Suppressor macrophage treated with lipopolysaccharide for 4 hours (primary cell): ENCODE measurements at regions not wholly inside any gene's neighbourhood (a gene's known extent, or its start where the extent isn't known, plus 50 kb on each side); places are given as distances from the start of the nearest gene placed in this dataset.
"Not testable (repeated sequence)": the region's sequence is repeated elsewhere in the genome, so short reads cannot be mapped to it uniquely, and the experiment has no call there.

Source experiments
- DNase-seq: peaks from one replicate; pipeline ENCODE4 v3.0.0-alpha.2; 2020

DNA sequence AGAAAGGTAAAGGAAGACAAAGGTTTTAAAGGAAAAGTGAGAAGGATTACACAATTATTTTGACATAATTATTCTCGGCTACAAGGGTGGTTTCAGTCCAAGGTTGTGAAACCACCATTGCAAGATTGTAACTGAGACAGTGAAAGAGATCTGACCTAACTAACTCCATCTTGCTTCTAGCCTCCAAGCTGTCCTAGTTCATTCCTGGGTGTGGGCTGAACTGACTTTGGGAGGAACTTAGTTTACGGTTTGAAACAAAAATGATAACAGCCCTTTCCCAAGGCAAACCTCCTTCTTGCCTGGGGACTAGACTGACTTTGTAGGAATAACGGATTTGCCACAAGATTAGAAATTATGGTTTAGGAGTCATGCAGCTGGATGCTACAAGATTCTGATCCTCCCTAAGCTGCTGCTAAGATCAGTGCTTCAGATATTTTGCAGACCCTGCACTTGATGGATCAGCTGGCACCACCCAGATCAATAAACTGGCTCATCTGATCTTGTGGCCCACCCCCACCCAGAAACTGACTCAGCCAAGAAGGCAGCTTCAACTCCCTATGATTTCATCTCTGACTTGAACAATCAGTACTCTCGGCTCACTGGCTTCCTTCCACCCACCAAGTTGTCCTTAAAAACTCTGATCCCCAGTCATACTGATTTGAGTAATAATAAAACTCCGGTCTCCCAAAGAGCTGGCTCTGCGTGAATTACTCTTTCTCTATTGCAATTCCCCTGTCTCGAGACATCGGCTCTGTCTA is 57.7 kb upstream of the AADACL2 start:
- peak; percentile 20 for DNase-seq

DNA sequence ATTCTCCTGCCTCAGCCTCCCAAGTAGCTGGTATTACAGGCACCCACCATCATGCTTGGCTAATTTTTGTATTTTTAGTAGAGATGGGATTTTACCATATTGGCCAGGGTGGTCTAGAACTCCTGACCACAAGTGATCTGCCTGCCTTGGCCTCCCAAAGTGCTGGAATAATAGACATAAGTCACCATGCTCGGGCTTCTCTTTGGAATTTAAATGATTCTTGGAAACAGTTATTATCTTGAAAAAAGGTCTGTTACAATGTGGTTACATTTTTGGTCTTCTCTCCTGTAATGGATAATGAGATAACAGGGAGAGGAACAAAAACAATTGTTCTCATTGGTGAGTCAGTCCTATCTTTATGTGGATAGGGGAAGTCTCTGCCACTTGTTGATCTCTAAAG is 59.8 kb upstream of the AADACL2 start:
- DNase-seq = no peak

DNA sequence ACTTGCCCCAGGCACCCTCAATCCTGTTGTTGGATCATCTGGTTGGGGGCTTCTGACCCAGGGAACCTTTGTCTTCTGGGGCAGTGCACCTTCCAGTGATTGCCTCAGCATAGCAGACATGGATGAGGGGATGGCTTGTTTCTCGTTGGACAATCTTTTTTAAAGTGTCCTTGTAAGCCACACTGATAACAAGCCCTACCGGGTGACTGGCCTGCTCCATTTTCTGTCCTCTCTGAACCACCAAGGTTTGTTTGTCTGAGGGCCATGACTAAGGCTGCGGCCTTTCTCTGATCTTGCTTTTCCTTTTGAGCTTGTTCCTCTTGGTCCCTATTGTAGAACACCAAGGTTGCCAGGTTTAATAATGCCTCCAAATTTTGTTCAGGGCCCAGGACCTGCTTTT is 66.0 kb upstream of the AADACL2 start:
- not testable (repeated sequence) for DNase-seq

DNA sequence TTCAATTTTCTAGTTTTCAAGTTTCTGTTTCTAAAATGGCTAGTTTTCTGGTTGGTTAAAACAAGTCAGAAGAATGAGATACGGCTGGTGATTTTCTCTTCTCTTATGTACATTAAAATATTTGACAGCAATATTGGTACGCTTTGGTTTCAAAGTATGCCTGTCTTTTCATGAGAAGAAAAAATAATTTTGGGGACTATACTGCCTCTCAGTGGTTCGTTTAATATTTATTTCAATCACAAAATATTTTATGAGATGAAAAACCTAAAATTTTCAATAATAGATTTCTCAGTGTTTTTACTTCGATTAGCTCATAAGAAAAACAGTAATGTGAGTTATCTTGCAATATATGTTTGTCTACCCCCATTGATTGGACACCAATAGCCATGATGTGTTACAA is 72.8 kb upstream of the AADACL2 start:
- DNase-seq = no peak

DNA sequence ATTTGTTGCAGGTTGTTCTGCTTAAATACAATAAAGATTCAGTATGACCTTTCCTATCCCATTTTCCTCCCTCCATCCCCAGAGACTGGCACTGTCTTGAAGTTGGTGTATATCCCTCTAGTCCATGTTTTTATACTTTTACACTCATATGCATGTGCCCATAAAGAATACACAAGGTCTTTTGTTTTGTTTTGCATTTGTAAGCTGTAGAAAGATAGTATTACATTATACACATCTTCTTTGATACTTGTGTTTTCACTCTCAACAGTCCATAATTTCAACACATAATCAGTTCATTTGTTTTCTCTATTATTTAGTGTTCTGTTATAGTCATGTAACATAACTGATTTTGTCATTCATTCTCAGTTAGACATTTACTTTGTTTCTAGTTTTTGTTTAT is 88.7 kb upstream of the AADACL2 start:
- no peak for DNase-seq

DNA sequence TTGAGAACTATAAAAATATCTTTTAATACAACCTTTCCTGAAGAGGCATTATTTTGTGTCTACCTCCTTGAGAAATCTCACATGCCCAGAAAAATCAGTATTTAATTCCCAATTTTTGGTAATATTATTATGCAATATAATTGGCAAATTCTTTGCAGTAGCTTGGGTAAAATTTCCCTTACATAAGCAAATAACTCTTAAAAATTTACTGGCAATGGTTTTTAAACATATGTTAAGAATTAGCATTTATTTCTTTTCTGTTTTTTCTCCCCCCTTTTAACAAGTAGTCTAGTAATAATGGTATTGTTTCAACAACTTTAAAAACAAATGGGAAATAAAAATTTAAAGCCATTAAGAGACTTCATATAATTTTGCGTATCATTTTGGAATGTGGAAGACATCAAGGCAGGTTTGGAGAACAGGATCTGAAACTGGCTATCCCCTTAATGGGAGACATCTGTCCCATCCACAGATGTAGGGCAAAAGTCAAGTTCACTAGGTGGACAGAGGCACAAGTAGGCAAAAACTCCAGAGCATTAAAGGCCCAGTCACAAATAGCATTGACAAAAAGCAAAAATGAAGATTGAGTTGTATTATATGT is 89.6 kb upstream of the AADACL2 start:
- no peak for DNase-seq

DNA sequence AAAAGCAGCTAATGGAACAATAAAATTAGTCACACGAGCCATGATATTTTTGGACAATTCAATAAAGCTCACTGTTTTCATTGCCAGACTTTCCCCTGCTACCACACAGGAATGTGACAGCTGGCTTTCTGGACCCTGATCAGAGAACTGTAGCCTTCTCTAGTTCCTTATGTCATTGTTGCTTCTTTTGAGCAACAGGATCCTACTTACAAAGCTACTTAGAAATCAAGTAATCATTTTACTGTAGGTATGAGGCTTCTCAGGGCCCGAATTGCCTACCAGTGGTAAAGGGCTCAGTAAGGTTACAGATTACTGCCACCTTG is 94.3 kb upstream of the AADACL2 start:
- no peak for DNase-seq

DNA sequence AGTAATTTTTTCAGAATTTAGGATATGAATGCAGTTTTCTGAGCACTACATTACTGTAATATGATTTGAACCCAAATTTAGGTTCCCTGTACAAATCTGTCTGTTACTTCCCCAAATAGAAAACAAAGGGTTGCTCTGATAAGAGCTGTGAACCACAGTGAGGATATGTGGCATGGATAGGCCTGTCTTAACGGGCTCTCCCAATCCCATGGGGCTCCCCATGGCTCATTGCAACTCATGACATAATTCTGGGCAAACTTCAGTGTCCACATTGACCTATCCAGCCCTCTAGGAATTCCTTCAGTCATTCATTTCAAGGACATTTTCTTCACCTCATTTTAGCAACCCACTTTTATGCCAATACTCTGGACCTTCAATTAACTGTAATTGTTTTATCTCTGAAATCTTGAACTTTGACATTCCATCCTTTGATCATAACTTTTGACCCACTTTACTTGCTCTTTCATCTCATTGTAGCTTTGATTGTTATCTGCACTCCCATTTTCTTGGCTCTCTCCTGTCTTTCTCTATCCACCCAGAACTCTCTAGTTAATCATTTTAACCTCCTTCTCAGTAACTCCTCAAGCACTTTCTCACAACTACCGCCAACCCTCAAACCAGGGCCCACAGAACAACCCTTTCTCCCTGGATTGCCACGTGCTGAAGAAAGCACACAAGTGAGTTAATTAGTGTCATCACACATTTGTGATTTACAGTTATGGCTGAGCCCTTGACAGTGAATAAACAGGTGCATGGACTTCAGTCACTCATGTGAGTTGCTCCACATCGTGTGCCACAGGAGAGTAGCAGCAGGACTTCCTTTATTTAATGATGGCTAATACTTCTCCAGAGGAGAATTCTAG is 94.9 kb upstream of the AADACL2 start:
- no peak for DNase-seq

DNA sequence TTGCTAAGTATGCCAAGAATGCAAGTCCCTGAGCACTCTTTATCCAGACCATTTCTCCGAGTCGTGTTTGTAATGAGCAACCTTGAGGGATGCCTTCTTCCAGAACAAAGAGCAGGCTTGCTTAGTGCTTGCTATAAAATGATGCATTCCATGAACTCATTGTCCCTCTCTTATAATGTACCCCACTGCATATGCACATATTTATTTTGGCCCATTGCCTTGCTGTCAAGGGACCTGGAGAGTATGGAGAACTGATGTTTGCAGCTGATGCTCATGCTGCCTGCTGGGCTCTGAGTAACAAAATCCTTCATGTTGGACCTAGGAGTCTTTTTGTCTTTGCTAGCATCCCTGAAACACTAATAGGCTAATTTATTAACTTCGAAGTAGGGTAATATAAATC is 97.8 kb upstream of the AADACL2 start:
- DNase-seq = no peak

DNA sequence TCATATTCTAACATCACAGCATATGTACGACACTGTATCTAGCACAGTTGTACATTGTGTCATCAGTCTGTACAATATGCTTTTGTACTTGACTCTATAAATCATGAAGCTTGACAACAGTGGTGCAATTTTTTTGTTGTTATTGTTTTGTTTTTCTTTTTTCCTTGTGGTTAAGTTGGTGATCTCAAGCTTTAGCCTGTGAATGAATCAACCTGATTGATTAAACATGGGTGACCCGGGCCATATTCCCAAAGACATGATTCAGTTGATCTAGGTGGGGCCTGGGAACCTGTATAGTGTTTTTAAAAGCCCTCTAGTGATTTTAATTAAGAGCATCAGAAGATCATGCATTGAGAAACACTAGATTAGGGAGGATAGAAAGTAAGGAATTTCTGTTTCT is 101.8 kb upstream of the AADACL2 start:
- no peak for DNase-seq

DNA sequence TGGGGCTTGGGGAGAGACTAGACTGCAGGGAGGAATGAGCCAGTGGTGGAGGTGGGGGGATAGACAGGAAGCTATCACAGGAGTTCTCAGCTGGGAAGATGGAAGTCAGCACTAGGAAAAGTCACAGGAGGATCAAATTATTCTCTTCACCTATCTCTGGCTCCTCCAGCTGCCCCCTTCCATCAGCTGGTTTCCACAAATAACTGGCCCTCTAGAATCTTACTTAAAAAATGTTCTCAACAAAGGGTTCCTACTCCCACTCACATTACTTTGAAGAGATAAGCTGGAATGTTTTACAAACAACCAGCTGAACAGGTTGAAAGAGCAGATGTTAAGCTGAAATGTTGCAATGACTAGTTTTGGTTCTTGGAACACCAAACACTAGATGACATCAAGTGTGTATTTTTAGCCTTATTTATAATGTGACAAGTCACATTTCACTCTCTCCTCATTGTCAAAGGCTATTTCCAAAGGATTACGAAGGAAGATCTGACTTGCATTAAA is 102.7 kb upstream of the AADACL2 start:
- peak; percentile 28 for DNase-seq

DNA sequence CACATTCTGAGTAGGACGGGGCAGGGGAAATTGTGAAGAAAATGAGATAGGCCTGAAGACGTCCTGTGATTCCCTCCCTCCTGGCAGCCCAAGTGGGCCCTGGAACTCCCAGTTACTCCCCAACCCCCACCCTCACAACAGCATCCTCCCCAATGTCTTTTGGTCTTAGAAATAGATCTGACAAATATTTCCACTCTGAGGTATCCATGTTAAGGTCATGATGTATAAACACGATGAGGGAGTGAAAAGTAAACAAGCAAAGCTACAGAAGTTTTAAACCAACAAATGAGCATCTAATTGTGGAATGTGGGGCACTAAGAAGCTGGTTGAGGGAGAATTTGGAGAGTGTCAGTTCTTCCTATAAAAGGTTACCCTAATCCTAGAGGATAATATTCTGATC is 103.7 kb upstream of the AADACL2 start:
- no peak for DNase-seq

DNA sequence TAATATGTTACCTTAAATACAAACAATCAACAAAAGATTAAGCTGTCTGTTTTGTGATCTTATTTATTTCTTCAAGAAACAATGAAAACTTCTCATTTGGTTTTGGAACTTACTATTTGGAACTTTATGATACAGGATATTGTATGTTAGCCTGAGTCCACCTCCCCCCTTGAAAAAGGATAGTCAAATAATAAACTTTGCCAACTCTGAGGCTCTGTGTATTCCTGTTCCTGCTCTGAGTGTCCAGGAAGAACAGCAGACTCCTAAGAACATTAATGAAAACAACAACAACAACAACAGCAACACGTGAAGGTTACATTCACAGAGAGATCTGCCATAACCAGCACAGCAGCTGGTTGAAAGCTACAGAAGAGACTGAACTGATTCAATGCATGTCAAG is 108.1 kb upstream of the AADACL2 start:
- DNase-seq = no peak

DNA sequence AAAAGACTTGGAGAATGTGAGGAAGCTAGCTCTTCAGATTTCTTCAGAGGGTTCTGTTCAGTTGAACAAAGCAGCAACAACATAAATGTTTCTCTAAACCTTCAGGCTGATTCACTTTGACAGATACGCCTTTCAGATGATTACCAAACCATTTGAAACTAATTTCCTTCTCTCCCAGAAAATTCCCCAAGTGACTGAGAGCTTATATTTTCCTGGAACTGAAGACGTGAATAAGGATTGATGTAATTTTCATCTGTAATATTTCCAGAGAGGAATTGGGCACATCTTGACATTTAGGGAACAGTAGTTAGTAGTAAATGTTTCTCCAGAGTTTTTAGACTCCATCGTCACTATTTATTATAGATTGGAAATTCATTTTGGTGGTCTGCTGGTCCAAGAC is 108.6 kb upstream of the AADACL2 start:
- no peak for DNase-seq

DNA sequence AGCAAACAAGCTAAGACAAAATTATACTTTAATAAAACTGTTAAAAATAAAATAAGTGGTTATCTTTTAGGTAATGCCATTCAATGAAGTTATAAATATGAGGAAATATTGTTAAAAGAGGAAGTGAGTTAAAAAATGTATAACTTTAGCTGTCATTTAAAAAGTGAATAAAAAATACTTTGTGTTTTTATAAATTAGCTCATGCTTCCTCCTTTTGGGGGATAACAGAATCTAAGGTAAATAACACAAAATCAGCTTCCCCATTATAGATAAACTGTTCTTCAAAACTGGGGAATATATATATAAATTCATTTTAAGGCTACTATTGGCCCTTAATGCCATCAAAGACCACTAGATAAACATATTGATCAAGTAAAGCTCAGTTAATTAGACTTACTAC is 113.7 kb upstream of the AADACL2 start:
- DNase-seq = peak; percentile 12

DNA sequence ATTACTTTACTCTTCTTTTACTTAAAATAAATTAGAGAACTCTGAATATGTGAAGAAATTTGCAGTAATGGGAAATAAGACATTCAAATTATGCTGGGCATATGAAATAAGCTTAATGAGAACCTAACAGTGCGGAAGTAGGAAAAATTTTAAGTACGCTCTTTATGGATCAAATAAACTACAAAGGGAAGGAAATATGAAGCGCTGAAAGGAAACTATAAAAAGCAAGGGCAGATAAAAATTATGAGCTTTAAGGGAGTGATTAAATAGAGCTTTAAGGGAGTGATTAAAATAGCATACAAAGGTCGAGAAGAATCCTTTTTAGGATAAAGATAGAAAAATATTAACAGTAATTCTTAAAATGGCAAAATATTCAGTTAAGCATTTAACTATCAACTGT is 118.3 kb upstream of the AADACL2 start:
- no peak for DNase-seq

DNA sequence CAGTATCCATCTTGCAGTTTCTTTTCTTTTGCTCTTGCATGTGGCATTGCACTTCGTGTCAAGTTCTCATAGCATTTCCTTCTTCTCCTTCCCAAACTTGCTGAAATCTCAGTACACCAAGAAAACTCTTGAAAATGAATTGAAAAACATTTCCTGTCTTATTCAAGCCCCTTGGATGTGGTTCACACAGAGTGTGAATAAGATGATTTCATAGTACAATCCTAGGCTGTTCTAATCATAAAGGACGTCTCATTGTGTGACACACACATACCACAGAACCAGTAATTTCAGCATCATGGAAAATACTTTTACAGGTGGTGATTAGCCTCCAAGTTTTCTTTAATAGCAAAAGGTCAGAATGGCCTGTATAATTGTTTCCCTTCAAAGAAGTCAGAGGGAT is 121.6 kb upstream of the AADACL2 start:
- DNase-seq = no peak

DNA sequence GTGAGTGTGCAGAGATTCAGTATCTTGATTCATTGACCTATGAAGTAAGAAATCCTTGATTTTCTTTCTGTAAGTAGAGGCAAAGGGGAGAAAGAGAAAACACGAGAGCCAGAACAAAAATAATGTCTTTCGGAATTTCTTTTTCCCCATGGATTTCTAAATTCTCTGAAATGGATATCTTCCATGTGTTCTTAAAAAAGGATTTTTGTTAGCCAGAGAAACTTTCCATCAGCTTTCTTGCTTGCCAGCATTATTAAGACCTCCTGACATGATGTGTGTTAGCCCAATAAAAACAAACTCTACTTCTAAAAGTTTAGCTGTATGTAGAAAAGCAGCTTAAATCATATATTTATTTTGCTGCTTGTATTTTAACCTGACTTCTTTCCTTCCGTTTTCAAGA is 122.3 kb upstream of the AADACL2 start:
- no peak for DNase-seq

DNA sequence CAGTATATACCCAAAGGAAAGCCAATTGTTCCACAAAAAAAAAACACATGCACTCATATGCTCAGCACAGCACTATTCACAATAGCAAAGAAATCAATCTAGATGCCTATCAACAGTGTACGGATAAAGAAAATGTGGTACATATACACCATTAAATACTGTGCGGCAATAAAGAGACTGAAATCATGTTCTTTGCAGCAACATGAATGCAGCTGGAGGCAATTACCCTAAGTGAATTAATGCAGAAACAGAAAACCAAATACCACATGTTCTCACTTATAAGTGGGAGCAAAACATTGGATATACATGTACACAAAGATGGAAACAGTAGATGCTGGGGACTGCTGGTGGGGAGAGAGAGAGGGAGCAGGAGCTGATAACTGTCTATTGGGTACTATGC is 124.2 kb upstream of the AADACL2 start:
- no peak for DNase-seq

DNA sequence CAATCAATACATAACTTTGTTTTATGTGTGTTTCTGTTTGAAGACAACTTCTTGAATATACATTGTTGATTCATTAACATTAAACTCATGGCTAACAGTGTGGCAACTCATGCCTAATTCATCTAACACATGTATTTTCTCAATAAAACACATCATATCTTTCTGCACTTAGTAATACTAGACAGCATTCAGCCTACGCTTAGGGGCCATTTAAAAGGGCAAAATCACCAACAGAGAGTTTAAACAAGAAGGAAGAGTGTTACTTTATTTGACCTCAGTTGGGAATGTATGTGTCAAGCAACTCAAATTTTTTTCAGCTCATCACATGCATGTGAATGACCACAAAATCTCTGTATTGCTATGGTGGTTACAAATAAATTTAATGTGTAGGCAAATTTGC is 128.8 kb upstream of the AADACL2 start:
- DNase-seq = no peak

DNA sequence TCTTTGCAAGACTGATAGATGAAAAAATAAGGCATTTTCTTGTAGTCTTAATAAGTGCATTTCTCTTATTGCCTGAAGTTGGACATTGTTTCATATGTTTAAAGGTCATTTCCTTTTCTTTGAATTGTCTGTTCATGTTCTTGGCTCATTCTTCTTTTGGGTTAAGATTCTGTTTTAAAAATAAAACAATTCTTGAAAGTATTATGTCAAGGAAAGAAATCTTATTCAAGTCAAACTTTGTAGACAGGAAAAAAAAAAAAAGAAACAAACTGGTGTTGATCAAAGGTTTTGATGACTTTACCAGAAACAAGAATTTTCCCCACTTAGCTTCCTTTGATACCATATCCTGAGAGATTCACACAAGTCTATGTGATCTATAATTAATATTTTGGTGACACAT is 132.9 kb upstream of the AADACL2 start:
- DNase-seq = no peak

DNA sequence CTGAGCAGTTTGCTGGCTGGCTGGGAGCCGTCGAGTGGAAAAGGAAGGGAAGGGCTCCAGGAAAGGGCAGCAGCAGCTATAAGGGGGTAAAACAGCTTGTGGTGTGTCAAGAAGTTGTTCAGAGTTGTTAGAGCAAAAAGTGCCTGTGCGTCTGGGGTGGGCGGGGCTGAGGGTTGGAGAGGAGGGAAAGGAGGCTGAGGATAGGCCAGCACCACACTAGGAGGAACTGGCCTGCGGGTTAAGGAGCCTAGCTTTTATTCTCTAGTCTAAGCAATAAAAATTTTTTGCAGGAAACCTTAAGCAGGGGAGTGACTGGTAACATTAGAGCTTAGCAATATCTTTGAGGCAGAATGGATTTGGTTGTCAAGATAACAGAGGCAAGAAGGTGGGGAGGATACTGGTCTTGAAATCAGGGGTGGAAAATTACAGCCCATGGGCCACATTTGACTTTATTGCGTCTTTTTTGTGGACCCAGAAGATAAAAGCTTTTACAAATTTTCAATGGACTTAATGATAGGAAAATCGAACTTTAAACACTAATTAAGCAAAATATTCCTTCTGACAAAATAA is 134.5 kb upstream of the AADACL2 start:
- no peak for DNase-seq

DNA sequence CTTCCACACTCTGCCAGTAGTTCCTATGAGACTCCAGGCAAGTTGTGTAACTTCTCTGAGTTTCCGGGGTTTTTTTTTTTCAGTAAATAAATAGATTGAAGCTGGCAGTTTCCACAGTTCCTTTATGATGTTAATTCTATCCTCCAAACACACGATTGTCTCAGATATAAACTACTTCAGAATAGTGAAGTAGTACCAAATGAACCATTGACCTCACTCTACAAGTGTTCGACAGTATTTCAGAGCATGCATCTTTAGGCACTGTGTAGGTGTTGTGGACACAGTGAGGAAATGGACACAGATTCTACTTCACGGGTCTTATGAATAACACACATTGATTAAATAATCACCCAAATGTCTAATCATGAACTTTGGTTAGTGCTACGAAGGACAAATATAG is 136.1 kb upstream of the IGSF10 start:
- DNase-seq = no peak

DNA sequence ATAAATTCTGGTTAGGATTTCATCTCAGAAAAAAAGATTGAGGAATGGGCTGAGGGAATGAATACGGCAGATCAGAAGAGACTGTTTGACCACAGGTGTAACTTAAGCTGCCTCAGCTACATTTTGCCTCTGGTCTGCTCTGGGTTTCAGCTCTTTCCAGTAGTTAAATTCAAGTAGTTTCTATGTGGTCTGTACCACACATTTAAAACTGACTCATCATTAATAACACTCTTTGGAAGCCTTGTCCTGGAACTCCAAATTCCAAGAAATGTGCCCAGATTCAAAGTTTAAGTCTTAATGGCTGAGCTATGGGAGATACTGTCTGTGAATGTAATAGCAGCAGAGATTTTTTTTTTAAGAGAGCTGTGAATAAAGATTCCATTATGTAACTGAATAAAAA is 133.1 kb upstream of the IGSF10 start:
- no peak for DNase-seq
